ENCODE measurements at regions not wholly inside any gene's neighbourhood (a gene's known extent, or its start where the extent isn't known, plus 50 kb on each side); places are given as distances from the start of the nearest gene placed in this dataset.

DNA sequence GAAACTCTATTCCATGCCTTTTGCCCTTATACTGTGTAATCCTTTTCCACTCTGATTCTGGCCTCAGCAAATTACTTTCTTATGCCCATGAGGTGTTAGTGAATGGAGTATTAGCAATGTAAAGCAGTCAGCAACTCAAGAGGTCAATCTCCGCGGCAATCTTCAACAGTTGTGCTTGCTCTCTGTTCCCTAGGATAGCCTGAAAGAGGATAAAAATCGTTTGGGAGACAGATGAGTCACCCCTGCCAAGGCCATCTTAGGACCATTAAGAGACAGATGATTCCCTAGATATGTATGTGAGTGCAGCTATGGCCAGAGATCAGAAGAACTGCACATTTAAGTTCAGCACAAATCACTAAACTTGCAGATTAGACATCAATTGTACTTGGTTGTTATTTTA, 1145.8 kb downstream of the GALC start:
- Histone ChIP-seq H3K27ac (ENCODE audit: low read length) (no peak overlapping the region), H3K4me3 (ENCODE audit: low read length) (no peak overlapping the region), H3K9me3 (ENCODE audit: control insufficient read depth, low read length) (no peaks in the 10 kb centered on the region), H3K4me1 (ENCODE audit: control insufficient read depth, insufficient read depth, low read length) (no peaks in the 10 kb centered on the region), H3K27me3 (ENCODE audit: control insufficient read depth, insufficient read depth) (no peaks in the 10 kb centered on the region)
- WGBS: 64% methylated on average over 3 of the region's 3 CpGs
- intact Hi-C loops (cut with DNase I): no loop called here
- DNase-seq (no peak), ATAC-seq (no peak)

DNA sequence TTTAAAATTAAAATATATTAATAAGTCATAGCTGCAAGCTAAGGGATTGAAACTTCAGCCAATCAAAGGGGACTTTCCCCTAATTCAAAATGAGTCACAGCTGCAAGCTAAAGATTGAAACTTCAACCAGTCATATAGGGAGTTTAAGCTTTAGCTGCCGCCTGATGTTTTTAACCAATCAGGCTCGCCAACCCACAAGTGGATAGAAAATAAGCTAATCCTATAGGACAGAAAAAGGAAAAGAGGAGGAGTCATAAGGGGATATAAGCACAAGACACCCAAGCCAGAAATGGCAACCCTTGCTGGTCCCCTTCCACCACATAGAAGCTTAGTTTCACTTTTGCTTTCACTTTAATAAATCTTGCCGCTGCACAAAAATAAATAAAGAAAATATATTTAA, 1154.6 kb downstream of the GALC start:
- H3K27me3 ChIP-seq (ENCODE audit: control insufficient read depth, insufficient read depth): no peaks in the 10 kb centered on the region
- H3K27ac ChIP-seq (ENCODE audit: low read length): no peak overlapping the region
- no peaks in the 10 kb centered on the region for H3K4me1 ChIP-seq (ENCODE audit: control insufficient read depth, insufficient read depth, low read length)
- H3K4me3 ChIP-seq (ENCODE audit: low read length): no peak overlapping the region
- WGBS: 95% methylated on average over 3 of the region's 3 CpGs
- ATAC-seq: no peak
- no peaks in the 10 kb centered on the region for H3K9me3 ChIP-seq (ENCODE audit: control insufficient read depth, low read length)
- no peak for DNase-seq
- intact Hi-C loops (cut with DNase I): no loop called here

GRCh38 chr14:86826661-86827060, 1166.3 kb downstream of the GALC start:
- intact Hi-C loops (cut with DNase I): no loop called here
- no peak for ATAC-seq
- no peak overlapping the region for H3K27ac ChIP-seq (ENCODE audit: low read length)
- DNase-seq: no peak
- no peak overlapping the region for H3K4me3 ChIP-seq (ENCODE audit: low read length)
- H3K27me3 ChIP-seq (ENCODE audit: control insufficient read depth, insufficient read depth): no peaks in the 10 kb centered on the region
- 29% methylated on average over 1 of the region's 1 CpG for WGBS
- H3K4me1 ChIP-seq (ENCODE audit: control insufficient read depth, insufficient read depth, low read length): no peaks in the 10 kb centered on the region
- H3K9me3 ChIP-seq (ENCODE audit: control insufficient read depth, low read length): no peaks in the 10 kb centered on the region

- Histone ChIP-seq H3K27ac (ENCODE audit: low read length) (no peak overlapping the region), H3K4me3 (ENCODE audit: low read length) (no peak overlapping the region), H3K4me1 (ENCODE audit: control insufficient read depth, insufficient read depth, low read length) (no peaks in the 10 kb centered on the region), H3K27me3 (ENCODE audit: control insufficient read depth, insufficient read depth) (no peaks in the 10 kb centered on the region), H3K9me3 (ENCODE audit: control insufficient read depth, low read length) (no peaks in the 10 kb centered on the region)
- 30% methylated on average over 2 of the region's 2 CpGs for WGBS
- intact Hi-C loops (cut with DNase I): no loop called here
- DNase-seq (no peak), ATAC-seq (peak in 1 of 2 donors; percentile 90)
Observed at GRCh38 chr14:86824167-86824566, 1168.8 kb downstream of the GALC start.

- Histone ChIP-seq H3K4me3 (ENCODE audit: low read length) (no peak overlapping the region), H3K27ac (ENCODE audit: low read length) (no peak overlapping the region), H3K9me3 (ENCODE audit: control insufficient read depth, low read length) (no peaks in the 10 kb centered on the region), H3K27me3 (ENCODE audit: control insufficient read depth, insufficient read depth) (no peaks in the 10 kb centered on the region), H3K4me1 (ENCODE audit: control insufficient read depth, insufficient read depth, low read length) (no peaks in the 10 kb centered on the region)
- ATAC-seq (peak in 1 of 2 donors; percentile 38), DNase-seq (no peak)
- WGBS: 57% methylated on average over 2 of the region's 2 CpGs
- intact Hi-C loops (cut with DNase I): no loop called here
Observed at GRCh38 chr14:86823581-86823980, 1169.4 kb downstream of the GALC start.

DNA sequence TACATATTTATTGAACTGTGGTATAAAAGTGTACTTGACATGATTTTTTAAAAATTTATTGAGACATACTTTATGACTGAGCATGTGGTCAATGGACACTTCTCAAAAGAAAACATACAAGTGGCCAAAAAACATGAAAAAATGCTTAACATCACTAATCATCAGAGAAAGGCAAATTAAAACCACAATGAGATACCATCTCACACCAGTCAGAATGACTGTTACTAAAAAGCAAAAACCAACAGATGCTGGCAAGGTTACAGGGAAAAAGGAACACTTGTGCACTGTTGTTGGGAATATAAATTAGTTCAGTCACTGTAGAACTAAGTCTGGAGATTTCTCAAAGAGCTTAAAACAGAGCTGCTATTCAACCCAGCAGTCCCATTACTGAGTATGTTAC, 1177.6 kb downstream of the GALC start:
- DNase-seq (no peak), ATAC-seq (no peak)
- Histone ChIP-seq H3K9me3 (ENCODE audit: control insufficient read depth, low read length) (no peaks in the 10 kb centered on the region), H3K27me3 (ENCODE audit: control insufficient read depth, insufficient read depth) (no peaks in the 10 kb centered on the region), H3K4me1 (ENCODE audit: control insufficient read depth, insufficient read depth, low read length) (no peaks in the 10 kb centered on the region), H3K4me3 (ENCODE audit: low read length) (no peak overlapping the region), H3K27ac (ENCODE audit: low read length) (no peak overlapping the region)
- intact Hi-C loops (cut with DNase I): no loop called here

DNA sequence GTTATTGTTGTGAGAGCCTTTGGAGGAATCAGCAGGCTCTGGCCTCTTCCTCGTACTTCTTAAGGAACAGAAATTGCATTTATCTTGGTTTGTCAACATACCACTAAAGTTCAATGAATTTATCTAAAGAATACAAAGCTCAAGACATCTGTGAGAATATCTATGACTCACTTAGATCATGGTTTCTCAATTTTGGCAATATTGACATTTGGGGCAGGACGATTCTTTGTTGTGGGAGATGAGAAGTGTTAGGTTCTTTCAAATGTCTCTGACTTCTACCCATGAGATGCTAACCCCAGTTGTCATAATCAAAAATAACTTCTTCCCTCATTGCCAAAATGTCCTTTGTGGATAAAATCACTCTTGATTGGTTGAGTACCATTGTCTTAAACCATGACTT, 1190.3 kb downstream of the GALC start:
- intact Hi-C loops (cut with DNase I): no loop called here
- Histone ChIP-seq H3K27me3 (ENCODE audit: control insufficient read depth, insufficient read depth) (no peaks in the 10 kb centered on the region), H3K4me3 (ENCODE audit: low read length) (no peak overlapping the region), H3K9me3 (ENCODE audit: control insufficient read depth, low read length) (no peaks in the 10 kb centered on the region), H3K4me1 (ENCODE audit: control insufficient read depth, insufficient read depth, low read length) (no peaks in the 10 kb centered on the region), H3K27ac (ENCODE audit: low read length) (no peak overlapping the region)
- 53% methylated on average over 2 of the region's 2 CpGs for whole genome bisulfite sequencing
- no peak for DNase-seq
- no peak for ATAC-seq

- intact Hi-C loops (cut with DNase I): no loop called here
- ATAC-seq: peak; percentile 85 to 90
- DNase-seq: no peak
- no peaks in the 10 kb centered on the region for H3K9me3 ChIP-seq (ENCODE audit: control insufficient read depth, low read length)
- no peaks in the 10 kb centered on the region for H3K4me1 ChIP-seq (ENCODE audit: control insufficient read depth, insufficient read depth, low read length)
- H3K4me3 ChIP-seq (ENCODE audit: low read length): no peak overlapping the region
- H3K27me3 ChIP-seq (ENCODE audit: control insufficient read depth, insufficient read depth): no peaks in the 10 kb centered on the region
- WGBS: 23% methylated on average over 2 of the region's 2 CpGs
- no peak overlapping the region for H3K27ac ChIP-seq (ENCODE audit: low read length)
Observed at GRCh38 chr14:86799244-86799647, 1193.7 kb downstream of the GALC start.

- Histone ChIP-seq H3K4me3 (ENCODE audit: low read length) (no peak overlapping the region), H3K4me1 (ENCODE audit: control insufficient read depth, insufficient read depth, low read length) (no peaks in the 10 kb centered on the region), H3K27me3 (ENCODE audit: control insufficient read depth, insufficient read depth) (no peaks in the 10 kb centered on the region), H3K9me3 (ENCODE audit: control insufficient read depth, low read length) (no peaks in the 10 kb centered on the region), H3K27ac (ENCODE audit: low read length) (no peak overlapping the region)
- intact Hi-C loops (cut with DNase I): no loop called here
- no peak for ATAC-seq
- no peak for DNase-seq
Observed at GRCh38 chr14:86798330-86798729, 1194.7 kb downstream of the GALC start.

DNA sequence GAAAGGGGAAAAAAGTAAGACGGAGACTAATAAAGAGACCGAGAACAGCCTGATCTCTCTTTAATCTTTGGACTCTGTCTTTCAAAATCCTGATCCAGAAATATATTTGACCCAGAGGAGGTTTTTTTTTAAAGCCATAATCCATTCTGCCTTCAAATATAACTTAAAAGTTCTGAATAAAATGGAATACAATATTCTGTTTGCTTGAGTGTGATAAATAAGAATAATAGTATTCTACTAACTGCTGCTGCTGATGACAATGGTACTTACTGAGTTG, 1196.0 kb downstream of the GALC start:
- Histone ChIP-seq H3K4me1 (ENCODE audit: control insufficient read depth, insufficient read depth, low read length) (no peaks in the 10 kb centered on the region), H3K4me3 (ENCODE audit: low read length) (no peak overlapping the region), H3K9me3 (ENCODE audit: control insufficient read depth, low read length) (no peaks in the 10 kb centered on the region), H3K27me3 (ENCODE audit: control insufficient read depth, insufficient read depth) (no peaks in the 10 kb centered on the region), H3K27ac (ENCODE audit: low read length) (no peak overlapping the region)
- intact Hi-C loops (cut with DNase I): no loop called here
- no peak for ATAC-seq
- no peak for DNase-seq
- WGBS: 92% methylated on average over 2 of the region's 2 CpGs

- 51% methylated on average over 6 of the region's 6 CpGs for WGBS
- no peaks in the 10 kb centered on the region for H3K9me3 ChIP-seq (ENCODE audit: control insufficient read depth, low read length)
- no peaks in the 10 kb centered on the region for H3K4me1 ChIP-seq (ENCODE audit: control insufficient read depth, insufficient read depth, low read length)
- no peak overlapping the region for H3K4me3 ChIP-seq (ENCODE audit: low read length)
- intact Hi-C loops (cut with DNase I): no loop called here
- H3K27ac ChIP-seq (ENCODE audit: low read length): no peak overlapping the region
- DNase-seq: no peak
- no peak for ATAC-seq
- no peaks in the 10 kb centered on the region for H3K27me3 ChIP-seq (ENCODE audit: control insufficient read depth, insufficient read depth)
Observed at GRCh38 chr14:86796221-86797074, 1196.5 kb downstream of the GALC start.

DNA sequence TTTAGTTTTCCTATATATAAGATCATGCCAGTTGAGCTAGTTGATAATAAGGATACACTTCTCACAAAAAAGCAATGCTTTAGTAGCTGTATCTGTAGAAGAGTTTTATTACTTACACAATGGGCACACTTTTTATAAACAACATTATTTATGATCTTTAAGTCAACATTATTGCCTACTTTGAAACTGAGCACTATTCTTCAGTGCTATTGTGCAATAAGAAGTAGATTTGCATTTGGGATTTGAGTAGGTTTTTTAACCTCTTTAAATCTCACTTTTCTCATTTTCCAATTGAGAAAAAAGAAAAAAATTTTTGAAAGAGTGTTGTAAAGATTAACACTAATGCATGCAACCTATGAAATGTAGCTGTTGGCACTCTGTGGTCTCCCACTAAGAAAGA, 1198.3 kb downstream of the GALC start:
- Histone ChIP-seq H3K4me3 (ENCODE audit: low read length) (no peak overlapping the region), H3K9me3 (ENCODE audit: control insufficient read depth, low read length) (no peaks in the 10 kb centered on the region), H3K27me3 (ENCODE audit: control insufficient read depth, insufficient read depth) (no peaks in the 10 kb centered on the region), H3K27ac (ENCODE audit: low read length) (no peak overlapping the region), H3K4me1 (ENCODE audit: control insufficient read depth, insufficient read depth, low read length) (no peaks in the 10 kb centered on the region)
- DNase-seq: no peak
- no peak for ATAC-seq
- intact Hi-C loops (cut with DNase I): no loop called here
